Stimulated activated CD4-positive, alpha-beta T cell treated with anti-CD3 and anti-CD28 coated beads, TNF-alpha, amount 100 ng/mL, for 4 hours (primary cell): ENCODE measurements at regions not wholly inside any gene's neighbourhood (a gene's known extent, or its start where the extent isn't known, plus 50 kb on each side); places are given as distances from the start of the nearest gene placed in this dataset.
"Not testable (repeated sequence)": the region's sequence is repeated elsewhere in the genome, so short reads cannot be mapped to it uniquely, and the experiment has no call there.

ENCODE experiments used
- DNase-seq, 3 experiments: peaks; one replicate each; pipeline ENCODE4 v3.0.0-alpha.2; 2020; ENCODE audit warnings: low read depth in 3 of 3

DNA sequence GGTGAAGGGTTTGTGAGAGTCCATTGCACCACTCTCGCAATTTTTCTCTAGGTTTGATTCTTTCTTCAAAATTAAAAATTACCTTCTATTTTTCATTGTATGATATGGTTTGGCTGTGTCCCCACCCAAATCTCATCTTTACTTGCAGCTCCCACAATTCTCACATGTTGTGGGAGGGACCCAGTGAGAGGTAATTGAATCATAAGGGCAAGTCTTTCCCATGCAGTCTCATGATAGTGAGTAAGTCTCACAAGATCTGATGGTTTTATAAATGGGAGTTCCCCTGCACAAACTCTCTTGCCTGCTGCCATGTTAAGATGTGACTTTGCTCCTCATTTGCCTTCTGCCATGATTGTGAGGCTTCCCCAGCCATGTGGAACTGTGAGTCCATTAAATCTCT lies 711.2 kb upstream of the AUTS2 start:
- DNase-seq, result not testable (repeated sequence)

DNA sequence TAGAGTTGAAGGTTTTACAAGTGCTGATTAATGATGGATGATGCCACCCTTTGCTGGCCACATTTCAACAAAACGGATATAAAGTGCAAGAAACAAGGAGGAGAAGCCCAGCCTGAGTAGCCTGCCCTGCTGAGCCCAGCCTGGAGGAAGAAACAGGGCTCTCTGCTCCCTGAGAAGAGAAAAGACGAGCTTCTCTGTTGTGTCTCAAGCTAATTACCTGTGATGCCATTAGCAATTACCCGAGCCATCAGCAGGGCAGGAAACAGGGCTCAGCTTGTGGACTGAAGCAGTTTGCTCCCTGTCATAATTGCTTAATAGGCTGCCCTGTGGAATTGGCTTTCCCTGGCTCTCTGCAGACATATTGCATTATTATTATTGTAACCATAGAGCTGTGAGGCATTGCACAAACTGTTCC lies 709.3 kb upstream of the AUTS2 start:
- no peak for DNase-seq

GRCh38 chr7:68892236-68892635 lies 706.0 kb upstream of the AUTS2 start:
- DNase-seq, result no peak

- DNase-seq, result no peak
Measured at GRCh38 chr7:68893411-68893810, 704.9 kb upstream of the AUTS2 start.

- DNase-seq, result not testable (repeated sequence)
Measured at GRCh38 chr7:68899156-68899555, 699.1 kb upstream of the AUTS2 start.

GRCh38 chr7:68900096-68900495 lies 698.2 kb upstream of the AUTS2 start:
- no peak for DNase-seq

DNA sequence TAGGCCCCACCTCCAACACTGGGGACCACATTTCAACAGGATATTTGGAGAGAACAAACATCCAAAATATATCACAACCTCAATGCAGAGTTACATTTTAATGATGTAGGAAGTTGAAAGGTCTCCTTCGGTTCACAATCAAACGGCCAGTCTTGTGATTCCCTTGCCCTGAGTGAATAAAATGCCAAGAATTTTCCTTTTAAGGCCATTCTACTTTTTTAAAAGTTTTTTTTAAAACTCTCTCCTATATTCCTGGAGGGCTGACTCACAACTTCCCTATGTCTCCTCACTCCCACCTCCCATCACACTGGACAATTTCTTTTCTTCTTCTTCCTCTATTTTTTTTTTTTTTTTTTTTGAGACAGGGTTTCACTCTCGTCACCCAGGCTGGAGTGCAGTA lies 693.6 kb upstream of the AUTS2 start:
- no peak for DNase-seq

- DNase-seq, result no peak
Measured at GRCh38 chr7:68911754-68912153, 686.5 kb upstream of the AUTS2 start.

DNA sequence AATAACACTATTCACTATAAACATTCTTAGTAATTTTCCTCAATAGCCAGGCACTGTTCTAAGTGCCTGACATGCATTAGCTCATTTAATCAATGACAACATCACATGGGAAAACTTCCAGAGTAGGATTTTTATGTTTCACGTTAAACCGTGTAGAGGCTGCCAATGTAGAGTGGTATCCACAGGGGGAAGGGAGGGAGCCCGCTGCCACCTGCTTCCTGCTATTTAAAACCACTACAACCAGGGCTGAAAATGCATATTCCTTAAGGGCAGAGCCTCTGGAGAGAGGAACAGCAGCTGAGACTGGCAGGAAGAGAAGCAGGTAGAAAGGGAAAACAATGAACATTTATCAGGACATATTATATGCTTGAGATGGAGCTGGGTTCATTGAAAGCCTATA lies 684.3 kb upstream of the AUTS2 start:
- DNase-seq, result no peak

- no peak for DNase-seq
Measured at GRCh38 chr7:68917041-68917651, 681.1 kb upstream of the AUTS2 start.

DNA sequence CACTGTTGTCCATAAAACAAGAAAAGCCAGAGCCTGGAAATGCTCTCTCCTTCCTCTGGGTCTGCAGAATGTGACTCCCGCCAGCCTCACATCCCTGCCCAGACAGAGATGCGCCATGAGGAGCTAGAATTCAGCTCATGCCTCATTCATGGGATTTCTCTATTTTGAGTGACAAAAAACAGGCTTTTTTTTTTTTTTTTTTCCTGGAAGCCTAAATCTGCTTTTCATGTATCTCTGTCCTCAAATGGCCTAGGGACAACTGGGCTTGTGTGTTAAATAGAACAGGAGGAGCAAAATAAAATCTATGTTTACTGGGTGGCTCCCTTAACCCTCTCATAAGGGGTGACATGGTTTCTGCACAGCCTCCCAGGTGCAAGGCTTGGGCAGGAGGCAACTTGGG lies 679.7 kb upstream of the AUTS2 start:
- DNase-seq, result no peak

GRCh38 chr7:68922850-68923249 lies 675.4 kb upstream of the AUTS2 start:
- DNase-seq, result no peak

DNA sequence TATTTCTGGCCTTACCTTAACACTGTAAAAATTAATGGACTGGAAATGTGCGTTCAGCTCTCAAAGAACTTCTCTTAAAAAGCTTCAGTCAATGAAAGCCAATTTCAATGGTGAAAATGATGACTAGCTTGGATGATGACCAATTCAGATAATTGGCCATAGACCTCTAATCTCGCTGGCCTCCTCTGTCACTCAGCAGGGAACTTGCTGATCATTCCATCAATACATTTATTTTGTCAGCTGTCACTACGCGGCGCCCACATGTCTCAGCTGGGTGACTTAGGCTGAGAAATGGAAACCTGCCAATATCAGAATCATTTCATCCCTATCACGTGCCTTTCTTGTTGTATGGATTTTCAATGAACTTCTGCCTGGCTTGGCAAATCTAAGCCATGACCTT lies 673.0 kb upstream of the AUTS2 start:
- no peak for DNase-seq

DNA sequence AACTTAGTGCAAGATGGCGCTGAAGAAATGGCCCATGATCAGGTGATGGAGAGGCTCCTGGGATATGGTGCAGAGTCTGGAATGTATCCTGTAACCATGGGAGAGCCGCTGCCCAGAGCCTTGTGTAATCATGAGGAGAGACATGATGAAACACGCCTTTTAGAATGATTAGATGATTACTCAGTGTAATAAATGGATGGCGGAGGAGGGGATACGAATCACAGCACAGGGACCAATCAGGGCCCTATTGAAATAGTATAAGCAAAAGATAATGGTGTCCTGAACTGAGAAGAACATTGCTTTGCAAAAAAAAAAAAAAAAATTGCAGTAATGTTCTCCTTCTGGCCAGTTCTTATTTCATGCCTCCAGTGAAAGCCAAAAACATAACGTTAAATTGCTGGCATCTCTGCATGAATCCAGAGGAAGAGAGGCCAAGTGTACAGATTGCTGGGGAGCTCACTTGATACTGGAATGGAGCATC lies 668.5 kb upstream of the AUTS2 start:
- DNase-seq, result no peak

- DNase-seq, result no peak
Measured at GRCh38 chr7:68936471-68937035, 661.7 kb upstream of the AUTS2 start.

GRCh38 chr7:68938151-68938550 lies 660.1 kb upstream of the AUTS2 start:
- no peak for DNase-seq

GRCh38 chr7:68943786-68944185 lies 654.5 kb upstream of the AUTS2 start:
- no peak for DNase-seq

DNA sequence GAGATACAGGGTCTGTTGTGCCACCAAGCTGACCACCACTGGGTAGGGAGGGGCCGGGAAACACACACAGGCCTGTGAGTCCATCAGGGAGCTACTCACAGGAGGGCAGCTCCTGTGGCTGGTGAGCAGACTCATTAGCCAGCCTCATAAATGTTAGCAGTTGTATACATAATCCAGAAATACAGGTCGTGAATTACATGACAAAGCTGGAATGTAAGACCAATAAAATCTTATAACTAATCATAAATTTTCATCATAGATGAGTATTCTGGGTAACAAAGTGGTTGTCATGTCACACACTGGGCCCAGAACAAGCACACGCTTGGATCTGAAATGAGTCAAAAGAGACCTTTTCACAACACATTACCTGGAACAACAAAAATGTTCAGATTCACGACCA lies 642.6 kb upstream of the AUTS2 start:
- no peak for DNase-seq

DNA sequence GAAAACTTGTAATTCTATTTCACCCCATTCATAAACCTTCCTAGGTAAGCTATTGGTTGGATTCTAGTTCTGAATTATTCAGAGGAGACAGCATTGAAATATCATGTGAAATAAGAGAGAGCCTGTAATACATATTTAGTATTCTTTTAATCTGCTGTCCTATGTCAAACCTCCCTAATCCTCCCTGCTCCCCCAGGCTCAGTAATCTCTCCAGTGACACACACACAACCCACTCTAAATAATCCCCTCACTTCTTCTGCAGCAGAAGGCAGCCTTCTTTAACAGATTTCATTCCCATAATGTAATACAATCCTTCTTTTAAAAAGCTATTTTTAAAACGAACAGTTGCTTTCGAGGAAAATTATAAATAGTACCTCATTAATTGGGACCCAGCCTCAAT lies 639.7 kb upstream of the AUTS2 start:
- DNase-seq, result no peak

DNA sequence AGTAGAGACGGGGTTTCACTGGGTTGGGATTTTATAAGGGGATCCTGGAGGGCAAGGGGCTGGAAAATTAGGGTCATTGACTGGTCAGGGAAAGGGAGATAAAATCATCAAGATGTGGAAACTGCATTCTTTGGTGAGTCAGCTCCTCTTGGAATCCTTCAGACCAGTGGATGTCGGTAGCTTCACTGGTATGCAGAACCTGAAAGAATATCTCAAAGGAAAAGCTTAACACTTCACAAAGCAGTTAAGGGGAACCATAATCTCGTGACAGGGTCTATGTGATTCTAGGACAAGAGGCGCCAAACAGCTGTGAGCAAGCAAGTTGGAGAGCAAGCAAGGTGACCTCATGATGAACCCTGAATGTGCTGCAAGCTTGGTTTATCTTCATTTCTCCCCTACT lies 634.7 kb upstream of the AUTS2 start:
- DNase-seq, result no peak

DNA sequence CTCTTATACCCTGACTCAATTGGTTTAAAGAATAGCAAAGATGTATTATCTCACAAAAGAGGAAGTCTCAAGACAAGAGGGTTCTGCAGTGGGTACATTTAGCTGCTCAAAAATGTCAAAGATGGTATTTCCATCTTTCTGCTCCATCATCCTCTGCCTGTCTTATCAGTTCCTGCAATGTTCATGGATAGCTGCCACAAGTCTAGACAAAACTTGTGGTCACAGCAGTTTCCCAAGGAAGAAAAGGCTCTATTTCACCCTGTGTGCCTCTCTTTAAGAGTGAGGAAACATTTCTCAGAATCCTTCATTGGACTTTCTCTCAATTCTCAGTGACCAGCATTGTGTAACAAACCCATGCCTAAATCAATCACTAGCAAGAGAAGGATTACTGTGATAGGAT lies 634.2 kb upstream of the AUTS2 start:
- no peak for DNase-seq

GRCh38 chr7:68965351-68965750 lies 632.9 kb upstream of the AUTS2 start:
- no peak for DNase-seq

- no peak for DNase-seq
Measured at GRCh38 chr7:68967598-68967997, 630.7 kb upstream of the AUTS2 start.

GRCh38 chr7:68969571-68969970 lies 628.7 kb upstream of the AUTS2 start:
- DNase-seq, result no peak
